Adrenal gland (tissue), 5 donors: ENCODE measurements at regions not wholly inside any gene's neighbourhood (a gene's known extent, or its start where the extent isn't known, plus 50 kb on each side); places are given as distances from the start of the nearest gene placed in this dataset.

Experiments used
- CTCF ChIP-seq, 6 experiments: fragments of 450-650 bp in 4 of 6; fragments of 200-600 bp in 2 of 6; sonication (generic) in 1 of 6; IDR thresholded peaks; 1 replicate in 5 of 6; 2 replicates in 1 of 6; pipeline versions ENCODE4 v1.5.1 to v1.8.0; 2016 to 2021; ENCODE audit warnings: antibody characterized with exemption in 6 of 6, mild to moderate bottlenecking in 2 of 6, moderate library complexity in 1 of 6
- POLR2A ChIP-seq, 2 donors: fragments of 450-650 bp; IDR thresholded peaks; one replicate each; pipeline ENCODE4 v1.6.1; 2017; ENCODE audit warnings: antibody characterized with exemption in 2 of 2, mild to moderate bottlenecking in 2 of 2, moderate library complexity in 1 of 2
- donor health status: DM: no; HTN: no; CAD: no.

GRCh38 chr3:174498638-174499037, 360.5 kb upstream of the NAALADL2 start:
- TF ChIP-seq CTCF (IDR thresholded peaks at IDR 0.05): no peak
- TF ChIP-seq POLR2A (IDR thresholded peaks at IDR 0.05): no peak
